Transverse colon (tissue), 3 donors: ENCODE measurements at regions not wholly inside any gene's neighbourhood (a gene's known extent, or its start where the extent isn't known, plus 50 kb on each side); places are given as distances from the start of the nearest gene placed in this dataset.

ENCODE experiments used
- EP300 ChIP-seq: sonication (generic); formaldehyde crosslinking; IDR thresholded peaks from one replicate; pipeline ENCODE4 v1.6.1; 2017; ENCODE audit warnings: antibody characterized with exemption, low read depth
- POLR2A ChIP-seq: fragments of 450-650 bp; IDR thresholded peaks from one replicate; pipeline ENCODE4 v1.6.1; 2016; ENCODE audit warnings: antibody characterized with exemption, mild to moderate bottlenecking, moderate library complexity
- TF ChIP-seq, protein P1 (sequence below), 5 experiments: fragments of 200-600 bp in 3 of 5; fragments of 450-650 bp in 2 of 5; sonication (generic) in 3 of 5; IDR thresholded peaks; 1 replicate in 2 of 5; 2 replicates in 3 of 5; pipeline ENCODE4 v1.5.1; 2016 to 2017; ENCODE audit warnings: antibody characterized with exemption in 5 of 5, inconsistent platforms in 3 of 5, mild to moderate bottlenecking in 2 of 5, moderate library complexity in 1 of 5

- TF ChIP-seq, protein P1, sequence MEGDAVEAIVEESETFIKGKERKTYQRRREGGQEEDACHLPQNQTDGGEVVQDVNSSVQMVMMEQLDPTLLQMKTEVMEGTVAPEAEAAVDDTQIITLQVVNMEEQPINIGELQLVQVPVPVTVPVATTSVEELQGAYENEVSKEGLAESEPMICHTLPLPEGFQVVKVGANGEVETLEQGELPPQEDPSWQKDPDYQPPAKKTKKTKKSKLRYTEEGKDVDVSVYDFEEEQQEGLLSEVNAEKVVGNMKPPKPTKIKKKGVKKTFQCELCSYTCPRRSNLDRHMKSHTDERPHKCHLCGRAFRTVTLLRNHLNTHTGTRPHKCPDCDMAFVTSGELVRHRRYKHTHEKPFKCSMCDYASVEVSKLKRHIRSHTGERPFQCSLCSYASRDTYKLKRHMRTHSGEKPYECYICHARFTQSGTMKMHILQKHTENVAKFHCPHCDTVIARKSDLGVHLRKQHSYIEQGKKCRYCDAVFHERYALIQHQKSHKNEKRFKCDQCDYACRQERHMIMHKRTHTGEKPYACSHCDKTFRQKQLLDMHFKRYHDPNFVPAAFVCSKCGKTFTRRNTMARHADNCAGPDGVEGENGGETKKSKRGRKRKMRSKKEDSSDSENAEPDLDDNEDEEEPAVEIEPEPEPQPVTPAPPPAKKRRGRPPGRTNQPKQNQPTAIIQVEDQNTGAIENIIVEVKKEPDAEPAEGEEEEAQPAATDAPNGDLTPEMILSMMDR (IDR thresholded peaks at IDR 0.05) = no peak
- TF ChIP-seq EP300 (no peak), POLR2A (no peak)
These were observed 184.2 kb downstream of the KCNJ2 start for GRCh38 chr17:70353408-70354092.
